Left forelimb (tissue), 1 donor: ENCODE measurements at regions not wholly inside any gene's neighbourhood (a gene's known extent, or its start where the extent isn't known, plus 50 kb on each side); places are given as distances from the start of the nearest gene placed in this dataset.
"Not testable (repeated sequence)": the region's sequence is repeated elsewhere in the genome, so short reads cannot be mapped to it uniquely, and the experiment has no call there.

Experiments
- DNase-seq: peaks from one replicate; pipeline ENCODE4 v3.0.0-alpha.2; 2018; ENCODE audit warnings: low spot score

GRCh38 chr2:34188464-34189303 lies 589.6 kb upstream of the FAM98A start:
- DNase-seq, result no peak

DNA sequence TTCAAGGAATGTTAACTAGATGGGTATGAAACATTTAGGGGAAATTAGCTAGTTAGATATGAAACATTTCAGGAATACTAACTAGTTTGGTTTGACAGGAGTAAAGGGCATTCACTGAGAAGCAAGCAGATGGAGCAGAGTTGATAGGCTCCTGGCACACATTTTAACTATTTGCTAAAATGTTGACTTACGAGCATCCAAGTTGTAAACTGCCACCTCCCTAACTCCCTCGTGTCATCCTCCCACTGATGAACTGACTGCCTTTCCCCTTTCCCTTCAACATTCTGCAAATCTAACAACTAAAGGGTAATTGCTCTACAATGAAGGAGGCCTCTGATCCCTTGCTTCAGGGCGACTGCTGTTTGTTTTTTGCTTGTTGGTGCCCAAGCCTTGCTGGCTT lies 580.4 kb upstream of the FAM98A start:
- DNase-seq, result no peak

- no peak for DNase-seq
These were observed 579.4 kb upstream of the FAM98A start for GRCh38 chr2:34178482-34178881.

DNA sequence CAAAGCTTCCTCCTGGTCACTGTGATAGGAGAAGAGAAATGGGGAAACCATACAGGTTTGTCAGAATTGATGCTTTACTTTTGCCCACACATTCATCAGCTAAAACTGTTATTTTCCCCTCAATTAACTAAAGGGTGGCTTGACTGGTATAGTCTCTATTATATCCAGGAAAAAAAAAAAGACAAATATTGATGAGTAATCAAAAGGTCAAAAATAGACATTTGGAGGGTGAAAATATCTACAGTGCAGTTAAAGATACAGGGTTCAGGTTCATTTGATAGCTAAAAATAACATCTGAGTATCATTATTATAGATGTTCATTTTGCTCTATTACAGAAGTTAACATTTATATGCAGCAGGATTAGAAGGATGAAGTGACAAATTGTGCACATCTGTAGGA lies 577.6 kb upstream of the FAM98A start:
- DNase-seq, result no peak

DNA sequence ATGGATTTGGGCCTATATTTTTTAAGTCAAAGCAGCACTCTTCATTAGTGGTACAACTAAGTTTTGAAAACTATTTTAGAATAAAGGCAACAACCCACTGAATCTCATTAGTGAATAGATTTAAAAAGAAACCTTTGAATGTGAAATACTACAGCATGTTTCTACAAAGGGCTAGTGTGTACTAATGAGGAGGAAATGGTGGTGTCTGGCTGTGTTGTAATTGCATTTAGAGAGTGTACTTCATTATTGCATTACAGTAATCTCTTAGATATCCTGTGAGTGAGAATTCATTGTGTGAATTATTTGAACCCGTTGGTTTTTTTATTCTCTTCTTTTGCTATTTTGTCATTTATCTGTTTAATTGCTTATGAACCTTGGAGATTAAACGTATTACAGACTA lies 575.4 kb upstream of the FAM98A start:
- no peak for DNase-seq

DNA sequence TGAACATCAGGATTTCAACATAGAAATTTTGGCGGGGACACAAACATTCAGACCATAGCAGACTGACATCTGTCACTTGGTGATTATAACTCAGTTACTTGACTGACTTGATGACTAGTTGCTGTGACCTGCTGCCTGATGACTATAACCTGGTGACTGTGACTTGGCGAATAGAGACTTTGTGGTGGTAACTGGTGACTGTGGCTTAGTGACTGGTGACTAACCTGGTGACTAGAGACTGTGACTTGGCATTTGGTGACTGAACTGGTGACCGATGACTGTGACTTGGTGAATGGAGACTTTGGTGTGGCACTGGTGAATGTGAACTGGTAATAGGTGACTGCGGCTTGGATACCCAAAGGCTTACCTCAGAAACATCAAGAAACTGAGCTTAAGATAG lies 563.1 kb upstream of the FAM98A start:
- DNase-seq, result no peak

DNA sequence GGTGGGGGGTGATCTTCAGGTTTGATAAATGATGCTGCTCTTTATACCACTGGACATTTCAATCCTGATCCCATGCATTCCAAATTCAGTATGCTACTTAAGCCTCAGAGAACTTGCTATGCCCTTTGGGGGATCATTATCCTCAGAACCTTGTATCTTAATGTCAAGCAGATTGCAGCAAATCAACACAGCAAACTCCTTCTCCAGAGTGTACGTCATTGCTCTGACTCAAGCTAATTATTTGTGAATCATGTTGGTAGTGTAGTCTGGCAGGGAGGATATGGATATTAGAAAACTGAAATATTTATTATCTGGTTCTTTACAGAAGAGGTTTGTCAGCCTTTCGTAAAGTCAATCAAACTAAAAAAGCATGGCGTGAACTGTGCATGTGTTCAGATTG lies 562.5 kb upstream of the FAM98A start:
- DNase-seq, result no peak

- DNase-seq, result no peak
These were observed 560.8 kb upstream of the FAM98A start for GRCh38 chr2:34159901-34160300.

GRCh38 chr2:34153484-34153883 lies 554.4 kb upstream of the FAM98A start:
- DNase-seq, result no peak

GRCh38 chr2:34147780-34148179 lies 548.7 kb upstream of the FAM98A start:
- DNase-seq, result no peak

DNA sequence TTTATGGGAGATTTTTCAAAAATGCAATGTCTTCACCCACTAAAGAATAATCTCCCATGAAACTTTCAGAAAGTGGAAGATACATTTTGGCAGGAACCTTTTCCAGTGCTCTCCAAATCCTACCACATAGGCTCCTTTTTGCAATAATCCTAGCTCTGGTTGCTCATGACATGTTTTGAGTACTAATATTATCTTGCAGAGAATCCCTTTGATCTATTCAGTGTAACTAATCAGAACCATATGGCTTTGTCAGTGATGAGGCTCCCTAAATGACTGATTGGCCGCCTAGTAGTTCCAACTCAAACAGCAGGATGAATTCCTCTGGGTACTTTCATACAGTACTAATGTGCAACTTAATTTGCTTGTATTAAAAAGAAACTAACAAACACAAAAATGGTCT lies 544.0 kb upstream of the FAM98A start:
- no peak for DNase-seq

GRCh38 chr2:34142531-34143008 lies 543.5 kb upstream of the FAM98A start:
- not testable (repeated sequence) for DNase-seq

DNA sequence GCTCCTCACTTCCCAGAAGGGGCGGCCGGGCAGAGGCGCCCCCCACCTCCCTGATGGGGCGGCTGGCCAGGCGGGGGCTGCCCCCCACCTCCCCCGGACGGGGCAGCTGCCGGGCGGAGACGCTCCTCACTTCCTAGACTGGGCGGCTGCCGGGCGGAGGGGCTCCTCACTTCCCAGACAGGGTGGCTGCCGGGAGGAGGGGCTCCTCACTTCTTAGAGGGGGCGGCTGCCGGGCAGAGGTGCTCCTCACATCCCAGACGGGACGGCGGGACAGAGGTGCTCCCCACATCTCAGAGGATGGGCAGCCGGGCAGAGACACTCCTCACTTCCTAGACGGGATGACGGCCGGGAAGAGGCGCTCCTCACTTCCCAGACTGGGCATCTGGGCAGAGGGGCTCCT lies 534.0 kb upstream of the FAM98A start:
- DNase-seq, result not testable (repeated sequence)

DNA sequence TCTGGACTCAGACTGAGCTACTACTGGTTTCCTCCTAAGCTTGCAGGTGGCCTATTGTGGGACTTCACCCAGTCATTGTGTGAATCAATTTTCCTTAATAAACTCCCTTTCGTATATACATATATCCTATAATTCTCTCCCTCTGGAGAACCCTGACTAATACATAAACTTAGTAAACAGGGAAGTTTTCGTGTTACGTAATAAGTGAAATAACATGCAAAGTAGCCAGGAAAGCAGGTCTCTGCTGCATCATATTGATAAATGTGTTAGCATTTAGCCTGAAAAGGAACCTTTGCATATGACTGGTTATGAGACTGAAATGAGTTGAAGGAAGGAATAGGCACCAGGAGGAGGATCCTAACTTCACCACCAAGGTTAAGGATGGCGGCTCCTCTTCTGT lies 527.2 kb upstream of the FAM98A start:
- DNase-seq, result no peak

- DNase-seq, result no peak
These were observed 525.1 kb upstream of the FAM98A start for GRCh38 chr2:34123996-34124785.

DNA sequence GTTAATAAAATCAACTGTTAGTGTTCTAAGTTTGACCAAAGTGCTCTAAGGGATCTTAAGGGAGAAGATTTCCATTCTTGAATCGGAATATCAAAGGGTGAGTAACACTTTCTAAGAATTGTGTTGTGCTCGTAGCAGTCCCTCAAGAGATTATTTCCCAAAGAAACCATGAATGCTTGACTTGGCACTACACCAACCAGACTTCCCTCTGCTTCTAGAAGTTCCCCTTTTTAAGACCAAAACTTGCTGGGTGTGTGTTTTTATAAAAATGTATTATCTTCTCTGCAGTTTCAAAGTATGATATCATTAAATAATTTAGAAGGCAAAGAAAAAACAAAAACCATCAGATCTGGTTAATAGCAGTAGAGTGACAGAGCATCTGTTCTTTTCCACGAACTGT lies 522.0 kb upstream of the FAM98A start:
- no peak for DNase-seq

DNA sequence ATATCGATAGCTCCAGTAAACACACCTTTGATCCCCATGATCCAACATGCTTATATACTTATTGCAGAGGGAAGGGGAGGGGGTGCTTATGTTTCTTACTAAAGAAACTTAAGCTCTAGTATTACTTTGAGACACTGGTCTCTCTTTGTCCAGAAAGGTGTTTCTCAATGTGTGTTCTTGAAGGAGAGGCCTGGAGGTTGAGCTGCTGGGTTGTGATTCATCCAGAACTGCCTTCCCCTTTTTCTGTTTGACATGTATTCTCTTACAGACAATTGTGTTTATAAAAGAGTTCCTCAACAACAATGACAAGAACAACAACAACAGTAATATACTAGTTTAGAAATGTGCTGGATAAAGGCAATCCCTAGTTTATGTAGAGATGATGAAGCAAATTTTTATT lies 516.0 kb upstream of the FAM98A start:
- DNase-seq, result no peak

DNA sequence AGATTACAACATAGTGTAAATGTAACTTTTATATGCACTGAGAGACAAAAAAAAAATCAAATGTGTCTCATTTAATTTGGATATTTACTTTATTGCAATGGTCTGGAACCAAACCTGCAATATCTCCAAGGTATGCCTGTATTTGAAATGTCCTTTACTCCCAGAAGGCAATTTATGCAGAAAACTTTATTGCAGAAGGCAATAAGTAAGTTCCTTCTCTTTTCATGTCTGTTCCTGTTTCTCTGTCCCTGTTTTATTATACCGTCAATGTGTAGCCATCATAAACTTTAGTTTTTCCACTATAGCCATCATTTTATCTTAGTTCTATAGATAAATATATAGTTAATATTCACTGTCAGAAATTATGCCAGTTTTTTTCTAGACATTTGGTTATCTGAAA lies 513.1 kb upstream of the FAM98A start:
- DNase-seq, result no peak

DNA sequence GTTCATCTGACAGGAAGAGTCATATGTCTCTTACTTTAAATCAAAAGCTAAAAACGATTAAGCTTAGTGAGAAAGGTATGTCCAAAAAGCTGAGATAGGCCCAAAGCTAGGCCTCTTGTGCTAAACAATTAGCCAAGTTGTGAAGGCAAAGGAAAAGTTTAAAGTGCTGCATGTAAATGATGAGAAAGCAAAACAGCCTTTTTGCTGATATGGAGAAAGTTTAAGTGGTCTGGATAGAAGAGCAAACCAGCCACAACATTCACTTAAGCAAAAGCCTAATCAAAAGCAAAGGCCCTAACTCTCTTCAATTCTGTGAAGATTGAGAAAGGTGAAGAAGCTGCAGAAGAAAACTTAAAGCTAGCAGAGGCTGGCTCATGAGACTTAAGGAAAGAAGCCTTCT lies 511.3 kb upstream of the FAM98A start:
- no peak for DNase-seq

- DNase-seq, result no peak
These were observed 508.7 kb upstream of the FAM98A start for GRCh38 chr2:34107811-34108210.

- no peak for DNase-seq
These were observed 506.1 kb upstream of the FAM98A start for GRCh38 chr2:34105006-34105767.

GRCh38 chr2:34104601-34105000 lies 505.5 kb upstream of the FAM98A start:
- no peak for DNase-seq

DNA sequence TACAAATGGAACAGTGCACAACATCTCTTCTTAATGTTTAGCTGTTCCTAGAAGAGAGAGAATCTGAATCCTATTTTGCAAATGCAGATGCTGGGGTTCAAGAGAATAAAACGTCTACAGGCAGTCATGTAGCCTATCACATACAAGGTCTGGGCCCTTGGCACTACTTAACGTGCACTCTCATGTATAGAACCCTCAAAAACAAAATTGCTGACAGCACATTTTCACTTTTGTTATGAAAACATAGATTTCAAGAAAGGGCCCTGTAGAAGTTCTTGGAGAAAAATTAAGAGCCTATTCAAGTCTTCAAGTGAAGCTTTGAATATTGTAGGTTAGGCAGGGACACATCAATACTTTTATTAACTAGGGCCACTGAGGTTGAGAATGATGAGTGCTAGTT lies 504.3 kb upstream of the FAM98A start:
- DNase-seq, result no peak
